HL-60 (cell line): ENCODE measurements at regions not wholly inside any gene's neighbourhood (a gene's known extent, or its start where the extent isn't known, plus 50 kb on each side); places are given as distances from the start of the nearest gene placed in this dataset.

Source experiments
- CTCF ChIP-seq: IDR thresholded peaks from one replicate; pipeline ENCODE4 v1.5.1; 2011; ENCODE audit warnings: low read length, control low read depth, inconsistent platforms; ENCODE audit not compliant: insufficient read depth
- POLR2AphosphoS5 ChIP-seq: IDR thresholded peaks from 2 replicates; pipeline ENCODE4 v1.6.1; 2012; ENCODE audit warnings: low read depth
- REST ChIP-seq: IDR thresholded peaks from 2 replicates; pipeline ENCODE4 v1.6.1; 2012; ENCODE audit warnings: low read depth; ENCODE audit not compliant: insufficient replicate concordance
- SPI1 ChIP-seq: IDR thresholded peaks from 2 replicates; pipeline ENCODE4 v1.6.1; 2012; ENCODE audit warnings: low read depth, mild to moderate bottlenecking, borderline replicate concordance

- TF ChIP-seq REST (no peak), CTCF (no peak), POLR2AphosphoS5 (no peak), SPI1 (no peak)
Measured at GRCh38 chr2:63701406-63701805, 112.6 kb downstream of the MDH1 start.
